K562 (cell line): ENCODE measurements at regions not wholly inside any gene's neighbourhood (a gene's known extent, or its start where the extent isn't known, plus 50 kb on each side); places are given as distances from the start of the nearest gene placed in this dataset.

Source experiments
- ATAC-seq: fragments of 200-7000 bp; cut with Tn5 transposase; 3 replicates; pipeline ENCODE4 v1.9.1; 2020; ENCODE audit warnings: moderate library complexity
- BruUV-seq: library from RNA; stranded (reverse); fragments of 400-500 nt; replicated peaks from 2 replicates; lab custom pipeline; 2021; lab: Mats Ljungman, UMichigan
- CTCF ChIA-PET: fragments of 300-600 bp; formaldehyde crosslinking; extraction: SDS; loops from one replicate; lab custom pipeline; 2021; ENCODE audit warnings: low intra/inter-chr PET ratio; lab: Yijun Ruan, JAX
- POLR2A ChIA-PET: fragments of 300-600, 350-650 bp; sonication (Branson Sonifier 250); formaldehyde crosslinking; extraction: SDS; loops from one replicate; lab custom pipeline; 2021; ENCODE audit warnings: antibody characterized with exemption, inconsistent platforms; lab: Yijun Ruan, JAX
- DNase-seq, 4 experiments: peaks; one replicate each; pipeline versions ENCODE4 v3.0.0 to v3.0.0-alpha.2; 2011 to 2018; ENCODE audit warnings: low spot score in 3 of 4, mixed read lengths in 3 of 4; ENCODE audit errors: extremely low read depth in 1 of 4
- FAIRE-seq: peaks from 2 replicates; lab custom pipeline; 2011; peaks lifted over from hg19 to GRCh38; lab: Jason Lieb, UNC
- H2AFZ ChIP-seq: 2 replicates; pipeline ENCODE4 v1.6.0; 2011; ENCODE audit warnings: low read depth, low read length, control low read depth, inconsistent platforms
- H3K27ac ChIP-seq: fragments of 200-600 bp; 3 replicates; pipeline ENCODE4 v1.8.0; 2011; ENCODE audit warnings: low read depth, mild to moderate bottlenecking, control low read depth, inconsistent platforms, low read length, moderate library complexity, mixed read lengths; ENCODE audit errors: extremely low read depth
- H3K27me3 ChIP-seq, 2 experiments: fragments of 300-600 bp in 1 of 2; 2 replicates in 1 of 2; 3 replicates in 1 of 2; pipeline versions ENCODE4 v1.6.0 to v1.8.0; 2011; ENCODE audit warnings: inconsistent platforms in 2 of 2, low read length in 2 of 2, mild to moderate bottlenecking in 1 of 2, mixed read lengths in 1 of 2, moderate library complexity in 1 of 2; ENCODE audit not compliant: control insufficient read depth in 2 of 2, insufficient read depth in 2 of 2
- H3K36me3 ChIP-seq: fragments of 300-600 bp; 3 replicates; pipeline ENCODE4 v1.8.0; 2011; ENCODE audit warnings: mild to moderate bottlenecking, low read length, inconsistent platforms; ENCODE audit not compliant: control insufficient read depth, insufficient read depth
- H3K4me1 ChIP-seq, 2 experiments: fragments of 200-600 bp in 1 of 2; replicated peaks in 1 of 2; 2 replicates in 1 of 2; 3 replicates in 1 of 2; pipeline versions ENCODE4 v1.5.1 to v1.8.0; 2011; ENCODE audit warnings: inconsistent platforms in 2 of 2, low read length in 2 of 2, mild to moderate bottlenecking in 1 of 2, mixed read lengths in 1 of 2, moderate library complexity in 1 of 2; ENCODE audit not compliant: control insufficient read depth in 2 of 2, insufficient read depth in 2 of 2
- H3K4me2 ChIP-seq: 2 replicates; pipeline ENCODE4 v1.6.1; 2011; ENCODE audit warnings: low read length, control low read depth, inconsistent platforms, mixed read lengths; ENCODE audit not compliant: insufficient read depth
- H3K4me3 ChIP-seq: fragments of 200-600 bp; sonication (generic), shearing (Covaris generic); 2 replicates; pipeline ENCODE4 v1.5.1; 2016; ENCODE audit warnings: control low read depth, inconsistent platforms
- H3K79me2 ChIP-seq: fragments of 200-600 bp; 3 replicates; pipeline ENCODE4 v1.8.0; 2011; ENCODE audit warnings: low read length, inconsistent platforms; ENCODE audit not compliant: control insufficient read depth, insufficient read depth
- H3K9ac ChIP-seq, 2 experiments: 2 replicates each; pipeline versions ENCODE4 v1.6.0 to v1.6.1; 2011; ENCODE audit warnings: low read depth in 2 of 2, low read length in 2 of 2, control low read depth in 1 of 2, inconsistent platforms in 1 of 2, mild to moderate bottlenecking in 1 of 2, mixed read lengths in 1 of 2; ENCODE audit not compliant: insufficient read depth in 1 of 2
- H3K9me1 ChIP-seq: one replicate; pipeline ENCODE4 v1.6.0; 2011; ENCODE audit warnings: inconsistent platforms, mild to moderate bottlenecking, low read length, moderate library complexity; ENCODE audit not compliant: control insufficient read depth, insufficient read depth
- H3K9me3 ChIP-seq: replicated peaks from 2 replicates; pipeline ENCODE4 v1.5.1; 2011; ENCODE audit warnings: low read depth, low read length, inconsistent platforms; ENCODE audit not compliant: control insufficient read depth, insufficient read depth
- H4K20me1 ChIP-seq: replicated peaks from 2 replicates; pipeline ENCODE4 v1.6.1; 2011; ENCODE audit warnings: low read length, inconsistent platforms, mixed read lengths; ENCODE audit not compliant: control insufficient read depth, insufficient read depth
- JUN ChIP-seq, 2 experiments: sonication (generic) in 1 of 2; formaldehyde crosslinking in 1 of 2; IDR thresholded peaks; 2 replicates each; pipeline versions ENCODE4 v1.6.1 to v1.8.0; 2012 to 2022; ENCODE audit warnings: borderline replicate concordance in 2 of 2, mild to moderate bottlenecking in 2 of 2, improper control_type of control experiment in 1 of 2, low read depth in 1 of 2, low read length in 1 of 2, missing genetic modification reagents in 1 of 2
- LEF1 ChIP-seq: fragments of 450-650 bp; IDR thresholded peaks from 2 replicates; pipeline ENCODE4 v1.6.1; 2016; ENCODE audit warnings: mild to moderate bottlenecking
- OTX1 ChIP-seq: fragments of 450-650 bp; formaldehyde crosslinking; IDR thresholded peaks from 2 replicates; pipeline ENCODE4 v1.4.0; 2022; ENCODE audit warnings: mild to moderate bottlenecking
- SETDB1 ChIP-seq: IDR thresholded peaks from one replicate; pipeline ENCODE4 v1.6.1; 2012; ENCODE audit warnings: low read length, control low read depth, inconsistent platforms
- SMAD1 ChIP-seq: fragments of 150-350 bp; IDR thresholded peaks from 2 replicates; pipeline ENCODE4 v1.6.1; 2014; ENCODE audit warnings: low read length, low read depth; ENCODE audit not compliant: partially characterized antibody
- SMARCC2 ChIP-seq: fragments of 450-650 bp; IDR thresholded peaks from 2 replicates; pipeline ENCODE4 v1.6.1; 2017; ENCODE audit warnings: antibody characterized with exemption, moderate library complexity, mild to moderate bottlenecking, low read depth
- ZNF143 ChIP-seq: sonication (generic); formaldehyde crosslinking; IDR thresholded peaks from 2 replicates; pipeline ENCODE4 v1.9.0; 2022; ENCODE audit warnings: mild to moderate bottlenecking, missing genetic modification reagents
- ZNF41 ChIP-seq: fragments of 250-450 bp; sonication (Bioruptor Pico); conservative IDR thresholded peaks from 2 replicates; pipeline ENCODE4 v1.4.0; 2020; ENCODE audit warnings: mild to moderate bottlenecking
- ZNF444 ChIP-seq: fragments of 250-450 bp; sonication (Bioruptor Pico); IDR thresholded peaks from 2 replicates; pipeline ENCODE4 v1.4.0; 2020; ENCODE audit warnings: mild to moderate bottlenecking, moderate library complexity
- ZNF583 ChIP-seq: fragments of 250-450 bp; sonication (Bioruptor Pico); IDR thresholded peaks from 2 replicates; pipeline ENCODE4 v1.4.0; 2020
- ZNF668 ChIP-seq: fragments of 250-450 bp; sonication (Bioruptor Pico); IDR thresholded peaks from 2 replicates; pipeline ENCODE4 v1.8.0; 2022; ENCODE audit warnings: mild to moderate bottlenecking, inconsistent platforms
- WGBS: fragments of 100-300 bp; shearing (Covaris generic); methylation state at CpG from one replicate; pipeline ENCODE4 v1.1.6; 2016; ENCODE audit warnings: low coverage, mixed read lengths; ENCODE audit not compliant: insufficient coverage; ENCODE audit errors: missing lambda C conversion rate; 5-methylcytosine and 5-hydroxymethylcytosine counted together
- in situ Hi-C: fragments of 300-500 bp; cut with MboI; formaldehyde crosslinking; loops from 4 replicates; pipeline ENCODE4 v1.15.0; 2018; ENCODE audit warnings: inconsistent platforms, mixed read lengths
- intact Hi-C: fragments of 100-400 bp; cut with micrococcal nuclease; formaldehyde crosslinking; loops from 2 replicates; pipeline ENCODE4 v1.14.2; 2022
- TF ChIP-seq, protein P1 (sequence below), 2 experiments: fragments of 150-350 bp in 1 of 2; IDR thresholded peaks; 2 replicates each; pipeline ENCODE4 v1.6.1; 2012 to 2016; ENCODE audit warnings: low read depth in 2 of 2, low read length in 2 of 2, mild to moderate bottlenecking in 1 of 2, moderate library complexity in 1 of 2
- TF ChIP-seq, protein P2 (sequence below): fragments of 150-350 bp; IDR thresholded peaks from 2 replicates; pipeline ENCODE4 v1.6.1; 2014; ENCODE audit warnings: low read depth, mild to moderate bottlenecking, low read length, borderline replicate concordance

DNA sequence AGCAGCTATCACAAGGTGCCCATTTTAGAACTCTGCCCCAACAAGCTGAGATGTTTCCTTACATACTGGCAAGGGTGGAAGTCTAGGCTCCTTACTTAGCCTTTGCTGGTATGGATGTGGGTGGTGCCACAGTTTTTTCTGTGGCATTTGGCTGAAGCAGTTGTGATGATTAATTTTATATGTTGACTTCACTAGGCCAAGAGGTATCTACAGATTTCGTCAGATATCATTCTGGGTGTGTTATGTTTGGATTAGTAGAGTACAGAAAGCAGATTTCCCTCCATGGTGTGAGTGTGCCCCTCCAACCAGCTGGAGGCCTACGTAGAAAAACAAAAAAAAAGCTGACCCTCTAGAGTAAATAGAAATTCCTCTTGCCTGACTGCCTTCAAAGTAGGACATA, 317.0 kb downstream of the BARHL2 start:
- Histone ChIP-seq H3K4me3 (no peak overlapping the region), H2AFZ (no peak overlapping the region), H3K36me3 (no peaks in the 10 kb centered on the region), H3K79me2 (no peaks in the 10 kb centered on the region), H4K20me1 (no peaks in the 10 kb centered on the region), H3K27me3 (no peaks in the 10 kb centered on the region), H3K9me3 (no peaks in the 10 kb centered on the region), H3K9me1 (no peaks in the 10 kb centered on the region), H3K4me1 (no peaks in the 10 kb centered on the region), H3K9ac (no peak overlapping the region), H3K4me2 (no peak overlapping the region), H3K27ac (no peak overlapping the region)
- ATAC-seq, result no peak
- BruUV-seq, result no TSS peak
- TF ChIP-seq JUN (IDR thresholded peaks at IDR 0.05; ENCODE audit: borderline replicate concordance, low read depth, low read length) (no peak), JUN (CRISPR knock-in tag; IDR thresholded peaks at IDR 0.05; ENCODE audit: borderline replicate concordance) (no peak), ZNF583 (CRISPR knock-in tag) (no peak), ZNF143 (CRISPR knock-in tag) (no peak), OTX1 (CRISPR knock-in tag) (no peak), LEF1 (no peak), ZNF668 (CRISPR knock-in tag) (no peak), ZNF444 (no peak), SMAD1 (no peak), SMARCC2 (no peak), SETDB1 (no peak), ZNF41 (CRISPR knock-in tag) (no peak)
- TF ChIP-seq, protein P1, sequence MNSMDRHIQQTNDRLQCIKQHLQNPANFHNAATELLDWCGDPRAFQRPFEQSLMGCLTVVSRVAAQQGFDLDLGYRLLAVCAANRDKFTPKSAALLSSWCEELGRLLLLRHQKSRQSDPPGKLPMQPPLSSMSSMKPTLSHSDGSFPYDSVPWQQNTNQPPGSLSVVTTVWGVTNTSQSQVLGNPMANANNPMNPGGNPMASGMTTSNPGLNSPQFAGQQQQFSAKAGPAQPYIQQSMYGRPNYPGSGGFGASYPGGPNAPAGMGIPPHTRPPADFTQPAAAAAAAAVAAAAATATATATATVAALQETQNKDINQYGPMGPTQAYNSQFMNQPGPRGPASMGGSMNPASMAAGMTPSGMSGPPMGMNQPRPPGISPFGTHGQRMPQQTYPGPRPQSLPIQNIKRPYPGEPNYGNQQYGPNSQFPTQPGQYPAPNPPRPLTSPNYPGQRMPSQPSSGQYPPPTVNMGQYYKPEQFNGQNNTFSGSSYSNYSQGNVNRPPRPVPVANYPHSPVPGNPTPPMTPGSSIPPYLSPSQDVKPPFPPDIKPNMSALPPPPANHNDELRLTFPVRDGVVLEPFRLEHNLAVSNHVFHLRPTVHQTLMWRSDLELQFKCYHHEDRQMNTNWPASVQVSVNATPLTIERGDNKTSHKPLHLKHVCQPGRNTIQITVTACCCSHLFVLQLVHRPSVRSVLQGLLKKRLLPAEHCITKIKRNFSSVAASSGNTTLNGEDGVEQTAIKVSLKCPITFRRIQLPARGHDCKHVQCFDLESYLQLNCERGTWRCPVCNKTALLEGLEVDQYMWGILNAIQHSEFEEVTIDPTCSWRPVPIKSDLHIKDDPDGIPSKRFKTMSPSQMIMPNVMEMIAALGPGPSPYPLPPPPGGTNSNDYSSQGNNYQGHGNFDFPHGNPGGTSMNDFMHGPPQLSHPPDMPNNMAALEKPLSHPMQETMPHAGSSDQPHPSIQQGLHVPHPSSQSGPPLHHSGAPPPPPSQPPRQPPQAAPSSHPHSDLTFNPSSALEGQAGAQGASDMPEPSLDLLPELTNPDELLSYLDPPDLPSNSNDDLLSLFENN (IDR thresholded peaks at IDR 0.05; ENCODE audit: low read depth in 2 of 2, low read length in 2 of 2), result no peak
- TF ChIP-seq, protein P2, sequence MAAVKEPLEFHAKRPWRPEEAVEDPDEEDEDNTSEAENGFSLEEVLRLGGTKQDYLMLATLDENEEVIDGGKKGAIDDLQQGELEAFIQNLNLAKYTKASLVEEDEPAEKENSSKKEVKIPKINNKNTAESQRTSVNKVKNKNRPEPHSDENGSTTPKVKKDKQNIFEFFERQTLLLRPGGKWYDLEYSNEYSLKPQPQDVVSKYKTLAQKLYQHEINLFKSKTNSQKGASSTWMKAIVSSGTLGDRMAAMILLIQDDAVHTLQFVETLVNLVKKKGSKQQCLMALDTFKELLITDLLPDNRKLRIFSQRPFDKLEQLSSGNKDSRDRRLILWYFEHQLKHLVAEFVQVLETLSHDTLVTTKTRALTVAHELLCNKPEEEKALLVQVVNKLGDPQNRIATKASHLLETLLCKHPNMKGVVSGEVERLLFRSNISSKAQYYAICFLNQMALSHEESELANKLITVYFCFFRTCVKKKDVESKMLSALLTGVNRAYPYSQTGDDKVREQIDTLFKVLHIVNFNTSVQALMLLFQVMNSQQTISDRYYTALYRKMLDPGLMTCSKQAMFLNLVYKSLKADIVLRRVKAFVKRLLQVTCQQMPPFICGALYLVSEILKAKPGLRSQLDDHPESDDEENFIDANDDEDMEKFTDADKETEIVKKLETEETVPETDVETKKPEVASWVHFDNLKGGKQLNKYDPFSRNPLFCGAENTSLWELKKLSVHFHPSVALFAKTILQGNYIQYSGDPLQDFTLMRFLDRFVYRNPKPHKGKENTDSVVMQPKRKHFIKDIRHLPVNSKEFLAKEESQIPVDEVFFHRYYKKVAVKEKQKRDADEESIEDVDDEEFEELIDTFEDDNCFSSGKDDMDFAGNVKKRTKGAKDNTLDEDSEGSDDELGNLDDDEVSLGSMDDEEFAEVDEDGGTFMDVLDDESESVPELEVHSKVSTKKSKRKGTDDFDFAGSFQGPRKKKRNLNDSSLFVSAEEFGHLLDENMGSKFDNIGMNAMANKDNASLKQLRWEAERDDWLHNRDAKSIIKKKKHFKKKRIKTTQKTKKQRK, result no peak
- no peak for DNase-seq
- WGBS, result 0% methylated on average over 2 of the region's 2 CpGs
- in situ Hi-C loops (no loop called here), intact Hi-C loops (no loop called here)
- ChIA-PET CTCF (no interaction called here), POLR2A (interaction anchor here (0.6 to 1.4 kb wide), 2 partner anchors 9 to 77 kb away, joined by 3 to 4 read pairs; no protein-coding TSS in a partner anchor)
- FAIRE-seq, result no peak
